ENCODE measurements at regions not wholly inside any gene's neighbourhood (a gene's known extent, or its start where the extent isn't known, plus 50 kb on each side); places are given as distances from the start of the nearest gene placed in this dataset.

DNA sequence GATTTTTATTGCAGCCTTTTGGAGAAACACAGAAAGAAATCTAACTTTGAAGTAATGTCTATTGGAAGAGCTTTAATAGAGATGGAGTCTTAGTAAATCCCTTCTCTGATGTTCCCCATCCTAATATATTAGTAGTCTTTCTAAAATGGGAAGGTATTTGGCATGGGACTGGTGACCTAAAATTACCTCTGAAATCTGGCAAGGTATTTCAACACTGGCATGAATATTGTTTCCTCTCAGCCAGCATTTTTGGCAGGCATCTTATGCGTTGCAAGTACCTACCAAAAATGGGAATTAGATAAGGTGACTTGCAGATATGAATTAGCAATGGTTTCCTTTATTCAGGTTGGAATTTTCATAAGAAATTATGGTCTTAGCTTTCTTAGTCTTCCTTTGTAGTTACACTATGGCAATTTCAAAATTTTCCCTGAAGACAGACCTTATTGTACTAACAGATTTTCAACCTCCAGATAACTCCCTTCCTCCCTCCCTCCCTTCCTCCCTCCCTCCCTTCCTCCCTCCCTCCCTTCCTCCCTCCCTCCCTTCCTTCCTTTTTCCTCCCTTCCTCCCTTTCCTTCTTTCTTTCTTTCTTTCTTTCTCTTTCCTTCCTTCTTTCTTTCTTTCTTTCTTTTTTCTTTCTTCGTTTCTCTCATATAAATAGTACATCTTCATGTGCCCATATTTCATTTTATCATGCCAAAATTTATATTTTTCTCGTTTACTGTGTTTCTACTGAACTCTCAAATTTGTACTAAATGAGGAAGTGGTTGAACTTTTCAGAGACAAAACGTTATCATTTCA lies 168.2 kb upstream of the KCNMB2 start:
- TF ChIP-seq TAF1 (IDR thresholded peaks at IDR 0.05; ENCODE audit: low read depth, low read length), result no peak
- no peak for TF ChIP-seq USF2 (IDR thresholded peaks at IDR 0.05; ENCODE audit: low read length)
- TF ChIP-seq CTCF (IDR thresholded peaks at IDR 0.05; ENCODE audit: control extremely low read depth in 1 of 3, insufficient read depth in 1 of 3, low read depth in 1 of 3, low read length in 3 of 3), result no peak
- TF ChIP-seq POLR2A (IDR thresholded peaks at IDR 0.05; ENCODE audit: control extremely low read depth in 1 of 2, low read depth in 2 of 2, low read length in 2 of 2), result no peak
- TF ChIP-seq RBBP5 (IDR thresholded peaks at IDR 0.05; ENCODE audit: borderline replicate concordance, low read depth, low read length), result no peak
- TF ChIP-seq RXRA (IDR thresholded peaks at IDR 0.05; ENCODE audit: insufficient read depth, low read depth, low read length), result no peak
